ENCODE measurements at regions not wholly inside any gene's neighbourhood (a gene's known extent, or its start where the extent isn't known, plus 50 kb on each side); places are given as distances from the start of the nearest gene placed in this dataset.
"Not testable (repeated sequence)": the region's sequence is repeated elsewhere in the genome, so short reads cannot be mapped to it uniquely, and the experiment has no call there.

GRCh38 chr5:115751176-115751575 lies 65.3 kb downstream of the CDO1 start:
- no peak for DNase-seq (ENCODE audit: low spot score)

DNA sequence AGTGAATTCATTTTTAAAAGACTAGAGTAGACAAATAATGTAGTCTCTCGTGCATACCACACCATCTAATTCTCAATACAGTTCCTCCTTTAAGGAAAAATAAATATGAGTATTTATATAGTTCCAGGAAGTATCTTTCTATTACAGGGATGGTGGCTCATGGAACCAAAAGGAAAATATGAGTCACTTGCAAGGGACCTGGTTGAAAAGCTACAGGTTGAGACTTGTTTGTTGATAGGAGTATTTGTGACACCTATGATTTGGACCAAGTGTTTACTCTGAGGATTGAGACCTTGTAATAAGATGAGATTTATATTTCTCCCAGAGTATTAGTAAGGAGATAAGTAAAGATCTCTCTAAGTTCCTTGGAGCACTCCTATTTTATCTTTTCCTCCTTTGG lies 67.4 kb downstream of the CDO1 start:
- no peak for DNase-seq (ENCODE audit: low spot score)

GRCh38 chr5:115739245-115739644 lies 77.2 kb downstream of the CDO1 start:
- not testable (repeated sequence) for DNase-seq (ENCODE audit: low spot score)

DNA sequence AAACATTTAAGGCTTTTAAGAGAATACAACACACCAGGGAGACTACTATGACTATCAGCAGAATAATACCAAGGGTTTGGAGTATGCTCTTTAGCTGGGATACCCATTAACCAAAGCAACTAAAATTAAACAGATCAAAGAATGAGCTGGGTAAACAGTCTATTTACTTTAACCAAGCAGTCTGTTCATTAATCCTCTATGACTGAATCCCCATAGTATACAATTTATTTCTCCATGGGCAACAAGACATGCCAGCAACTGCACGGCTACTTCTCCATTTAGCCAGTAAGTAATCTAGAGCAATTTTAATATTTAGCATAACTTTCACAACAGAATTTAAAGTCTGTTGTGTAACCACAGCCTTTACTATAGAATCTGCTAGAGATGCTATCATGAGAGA lies 77.6 kb downstream of the CDO1 start:
- no peak for DNase-seq (ENCODE audit: low spot score)

DNA sequence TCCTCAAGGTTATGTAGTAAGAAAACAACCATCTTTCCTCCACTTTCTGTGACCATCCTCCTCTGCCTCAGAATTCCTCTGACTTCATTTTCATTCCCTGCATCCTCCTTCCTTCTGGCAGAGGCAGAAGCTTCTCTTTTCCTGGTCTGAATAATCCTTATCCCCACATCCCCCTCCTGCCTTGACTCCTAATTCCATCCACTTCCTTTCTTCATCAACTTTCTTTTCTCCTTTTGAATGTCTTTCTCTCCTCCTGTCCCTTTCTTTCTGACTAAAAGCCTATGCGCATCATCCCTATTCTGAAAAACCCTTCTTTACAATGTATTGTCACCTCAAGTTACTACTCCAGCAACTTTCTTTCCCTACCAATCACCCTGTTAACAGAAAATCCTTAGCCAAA lies 79.0 kb downstream of the CDO1 start:
- DNase-seq (ENCODE audit: low spot score), result no peak

DNA sequence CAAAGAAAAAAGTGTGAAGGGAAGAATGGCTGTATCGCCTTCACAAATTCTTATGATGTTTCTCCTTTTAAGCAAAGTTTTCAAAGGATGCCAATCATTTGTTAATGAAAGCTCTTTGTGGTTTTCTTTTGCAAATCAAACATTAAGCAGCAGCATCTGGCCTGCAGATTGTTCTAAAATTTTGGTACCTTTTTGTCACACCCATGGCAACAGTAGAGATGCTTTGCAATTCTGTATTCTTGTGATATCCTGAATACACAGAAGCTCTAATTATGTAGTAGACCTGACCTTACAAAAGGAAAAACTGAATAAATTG lies 79.8 kb downstream of the CDO1 start:
- no peak for DNase-seq (ENCODE audit: low spot score)

- DNase-seq (ENCODE audit: low spot score), result no peak
These were observed 80.3 kb downstream of the CDO1 start for GRCh38 chr5:115736004-115736689.

- DNase-seq (ENCODE audit: low spot score), result no peak
These were observed 81.1 kb downstream of the CDO1 start for GRCh38 chr5:115735108-115735998.

DNA sequence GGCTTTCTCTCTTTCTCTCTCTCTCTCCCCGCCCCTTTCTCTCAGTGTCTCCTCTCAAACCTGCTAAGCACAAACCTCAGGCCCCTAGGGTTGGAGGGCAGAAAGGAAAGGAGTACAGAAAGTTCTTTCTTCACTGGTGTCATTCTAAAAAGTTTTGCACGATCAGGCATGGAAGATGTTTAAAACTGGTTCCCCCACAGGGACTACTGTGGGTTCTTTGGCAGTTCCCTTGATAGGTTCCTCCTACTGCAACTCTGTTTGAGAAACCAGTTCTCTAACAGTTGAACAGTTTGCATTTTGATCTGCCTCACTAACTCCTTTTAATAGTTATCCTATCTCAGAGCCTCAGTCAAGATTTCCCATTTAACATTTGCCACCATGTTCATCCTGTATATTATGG lies 82.9 kb downstream of the CDO1 start:
- peak; percentile 10 for DNase-seq (ENCODE audit: low spot score)

DNA sequence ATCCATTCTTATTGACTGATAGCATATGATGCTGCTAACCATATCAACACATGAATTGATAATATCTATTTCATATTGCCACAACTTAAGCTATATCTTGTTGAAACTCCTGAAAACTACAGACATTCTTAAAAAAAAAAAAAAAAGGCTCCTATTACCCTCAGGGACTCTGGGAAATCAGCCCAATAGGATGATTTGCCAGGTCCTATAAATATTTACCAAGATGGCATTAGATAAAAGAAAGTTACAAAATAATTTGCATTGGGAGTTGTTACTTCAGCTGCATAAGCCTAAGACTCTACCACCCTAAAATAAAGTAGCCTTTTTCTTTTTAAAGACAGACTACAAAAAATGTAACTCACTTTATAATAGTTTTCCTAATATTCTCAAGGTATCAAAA lies 84.4 kb downstream of the CDO1 start:
- no peak for DNase-seq (ENCODE audit: low spot score)

DNA sequence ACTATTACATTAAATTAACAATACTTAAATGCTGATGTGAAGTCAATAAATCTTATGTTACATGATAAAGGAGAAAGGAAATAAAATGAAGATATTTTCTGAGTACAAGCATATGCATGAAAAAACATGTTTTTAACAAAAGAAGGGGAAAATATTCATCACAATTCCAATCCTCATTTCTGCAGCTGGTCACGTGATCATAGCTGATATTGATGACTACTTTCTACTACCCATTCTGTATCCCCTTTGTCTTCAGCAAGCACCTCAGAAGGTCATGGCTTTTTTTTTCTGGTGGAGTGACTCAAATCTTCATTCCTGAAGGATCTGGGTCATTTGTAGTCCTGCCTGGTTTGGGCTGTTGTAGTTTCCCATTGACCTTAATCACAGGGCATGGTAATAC lies 90.9 kb downstream of the CDO1 start:
- DNase-seq (ENCODE audit: low spot score), result no peak

DNA sequence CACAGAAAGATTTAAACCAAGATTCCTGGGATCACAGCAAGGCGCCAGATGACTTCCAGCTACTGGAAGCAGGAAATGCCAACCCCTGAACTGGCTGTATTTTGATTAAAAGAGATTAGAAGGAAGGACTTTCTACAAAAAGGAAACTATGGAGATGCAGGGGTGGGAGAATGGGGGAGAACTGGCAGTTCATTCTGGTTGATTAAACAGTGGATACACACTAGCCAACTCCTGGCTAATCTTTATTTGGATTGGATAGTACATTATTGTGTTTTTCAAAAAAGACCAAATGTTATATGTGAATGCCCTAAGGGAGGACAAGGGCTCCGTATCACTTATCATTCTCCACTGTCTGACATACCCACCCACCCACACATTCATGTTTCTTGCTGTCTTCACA lies 93.2 kb downstream of the CDO1 start:
- no peak for DNase-seq (ENCODE audit: low spot score)

DNA sequence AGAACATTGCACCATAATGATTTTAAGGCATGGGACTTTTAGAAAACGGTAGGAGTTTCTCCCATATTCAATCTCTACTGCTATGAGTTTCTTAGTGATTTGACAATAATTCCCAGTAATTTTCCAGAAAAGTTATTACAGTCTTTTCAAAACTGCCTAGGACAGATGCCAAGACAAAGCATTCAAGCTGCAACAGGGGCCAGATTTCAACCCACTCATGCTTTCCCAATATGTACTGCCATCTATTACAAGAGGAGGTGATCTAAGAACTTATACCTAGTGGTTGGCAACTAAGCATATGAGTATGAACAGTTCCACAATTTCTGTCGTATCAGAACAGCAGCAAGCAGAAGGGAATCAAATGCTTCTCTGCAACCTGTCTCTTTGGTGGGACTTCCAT lies 95.1 kb upstream of the TMED7 start:
- no peak for DNase-seq (ENCODE audit: low spot score)

DNA sequence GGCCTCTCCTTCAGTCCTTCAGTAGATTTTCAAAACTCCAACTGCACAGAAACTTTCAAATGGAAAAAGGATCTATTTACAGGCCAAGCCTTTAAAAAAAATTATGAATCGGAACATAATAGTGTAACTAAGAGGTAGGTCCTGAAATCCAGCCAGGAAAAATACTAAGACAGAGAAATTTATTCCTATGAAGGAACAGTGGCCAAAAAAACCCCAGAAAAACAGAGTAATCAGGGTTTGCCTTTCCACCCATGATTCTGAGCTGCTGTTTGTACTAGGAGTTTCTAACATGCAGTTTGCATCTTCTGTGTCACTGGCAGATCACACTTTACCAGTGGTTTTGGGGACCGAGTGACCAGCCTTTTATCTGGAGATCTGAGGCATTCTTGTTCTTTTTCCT lies 93.1 kb upstream of the TMED7 start:
- DNase-seq (ENCODE audit: low spot score), result no peak

- no peak for DNase-seq (ENCODE audit: low spot score)
These were observed 87.6 kb upstream of the TMED7 start for GRCh38 chr5:115713408-115713807.

DNA sequence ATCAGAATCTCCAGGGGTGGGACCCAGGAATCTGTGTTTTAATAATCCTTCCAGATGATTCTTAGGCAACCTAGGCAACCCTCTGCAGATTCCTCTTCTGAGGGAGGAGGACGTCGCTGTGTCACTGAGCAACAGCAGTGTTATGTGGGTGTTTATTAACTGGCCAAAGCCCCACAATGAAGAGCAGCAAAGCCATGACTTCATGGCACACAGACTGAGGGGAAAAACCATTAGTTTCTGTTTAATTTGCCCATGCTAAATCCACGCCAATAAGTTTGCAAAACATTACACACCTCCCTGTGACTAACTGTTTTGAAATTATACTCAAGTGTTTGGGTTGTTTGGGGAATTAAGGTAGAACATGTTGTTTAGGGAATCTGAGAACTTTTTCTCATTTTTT lies 83.7 kb upstream of the TMED7 start:
- DNase-seq (ENCODE audit: low spot score), result no peak

DNA sequence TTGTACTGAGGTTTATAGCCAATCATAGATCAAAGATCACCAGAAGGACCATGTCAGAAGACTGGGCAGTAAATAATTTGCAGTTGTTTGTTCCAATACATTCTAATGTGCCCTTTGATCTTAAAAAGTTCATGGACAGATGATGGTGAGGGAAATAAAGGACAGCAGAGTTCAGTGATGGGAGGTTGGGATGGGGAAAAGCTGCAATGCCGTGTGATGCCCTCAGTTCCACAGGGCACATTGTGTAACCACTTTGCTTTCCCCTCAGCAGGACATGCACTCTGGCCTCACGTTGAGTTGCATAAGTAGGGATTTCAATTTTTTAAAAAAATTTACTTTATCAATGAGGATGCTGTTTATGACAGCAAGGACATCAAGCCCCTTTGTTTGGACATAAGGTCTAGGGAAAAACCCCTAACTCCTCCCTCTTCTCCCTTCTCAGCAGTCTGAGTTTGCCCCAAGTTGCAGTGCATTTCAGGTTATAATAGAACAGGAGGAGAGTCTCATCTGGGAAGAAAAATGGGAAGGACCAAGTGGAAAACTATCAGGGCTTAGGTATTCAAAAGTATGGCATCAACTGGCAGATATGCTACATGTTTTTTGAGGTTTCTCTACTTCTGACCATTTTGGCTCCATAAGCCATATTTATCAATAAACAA lies 83.1 kb upstream of the TMED7 start:
- DNase-seq (ENCODE audit: low spot score), result no peak

DNA sequence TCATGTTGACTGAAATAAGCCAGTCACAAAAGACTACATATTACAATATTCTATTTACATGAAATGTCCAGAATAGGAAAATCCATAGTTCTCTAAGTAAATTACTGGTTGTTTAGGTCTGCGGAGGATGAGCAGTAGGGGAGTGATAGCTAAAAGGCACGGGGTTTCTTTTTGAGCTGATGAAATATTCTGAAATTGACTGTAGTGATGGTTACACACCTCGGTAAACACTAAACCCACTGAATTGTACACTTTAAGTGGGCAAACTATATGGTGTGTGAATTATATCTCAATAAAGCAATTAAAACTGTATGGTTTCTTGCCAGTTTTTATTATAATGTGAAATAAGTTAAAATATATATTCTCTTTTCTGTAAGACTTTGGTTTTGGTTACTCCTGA lies 77.7 kb upstream of the TMED7 start:
- DNase-seq (ENCODE audit: low spot score), result no peak

- DNase-seq (ENCODE audit: low spot score), result no peak
These were observed 76.2 kb upstream of the TMED7 start for GRCh38 chr5:115702025-115702424.

DNA sequence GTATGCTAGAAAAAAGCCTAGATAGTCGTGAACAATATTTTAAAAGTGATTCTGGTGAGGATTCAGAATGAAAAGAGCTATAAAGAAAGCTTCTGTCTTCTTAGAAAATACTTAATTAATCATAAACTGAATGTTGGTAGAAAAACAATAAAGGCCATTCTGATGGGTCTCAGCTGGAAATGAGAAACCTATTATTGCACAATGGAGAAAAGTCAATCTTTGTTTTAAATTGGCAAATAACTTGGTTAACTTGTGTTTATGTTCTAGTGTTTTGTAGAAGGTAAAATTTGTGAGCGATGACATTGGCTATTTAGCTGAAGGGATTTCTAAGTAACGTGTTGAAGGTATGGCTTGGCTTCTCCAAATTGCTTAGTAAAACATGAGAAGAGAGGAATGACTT lies 74.1 kb upstream of the TMED7 start:
- DNase-seq (ENCODE audit: low spot score), result no peak

DNA sequence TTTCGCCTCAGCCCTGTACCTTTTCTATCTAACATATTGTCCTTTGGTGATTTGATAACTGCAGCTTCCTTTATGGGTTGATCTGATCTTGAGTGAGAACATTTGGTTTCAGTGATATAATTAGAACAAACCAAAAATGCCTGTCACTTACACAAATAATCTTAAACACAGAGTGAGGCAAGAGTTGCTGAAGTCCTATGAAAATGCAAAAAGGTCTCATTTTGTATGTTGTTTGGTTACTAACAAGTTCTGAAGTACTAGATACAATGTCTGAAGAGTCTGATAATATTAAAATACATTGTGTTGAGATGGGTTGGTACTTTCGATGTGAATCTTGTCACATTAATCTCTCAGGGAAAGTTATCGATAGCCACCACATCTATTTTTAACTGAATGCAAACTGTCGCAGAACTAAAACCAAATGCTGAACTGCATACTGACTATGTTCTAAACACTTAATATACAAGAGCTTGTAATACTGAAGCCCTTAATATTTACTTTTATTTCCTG lies 70.4 kb upstream of the TMED7 start:
- no peak for DNase-seq (ENCODE audit: low spot score)

- no peak for DNase-seq (ENCODE audit: low spot score)
These were observed 69.6 kb upstream of the TMED7 start for GRCh38 chr5:115695310-115695880.

DNA sequence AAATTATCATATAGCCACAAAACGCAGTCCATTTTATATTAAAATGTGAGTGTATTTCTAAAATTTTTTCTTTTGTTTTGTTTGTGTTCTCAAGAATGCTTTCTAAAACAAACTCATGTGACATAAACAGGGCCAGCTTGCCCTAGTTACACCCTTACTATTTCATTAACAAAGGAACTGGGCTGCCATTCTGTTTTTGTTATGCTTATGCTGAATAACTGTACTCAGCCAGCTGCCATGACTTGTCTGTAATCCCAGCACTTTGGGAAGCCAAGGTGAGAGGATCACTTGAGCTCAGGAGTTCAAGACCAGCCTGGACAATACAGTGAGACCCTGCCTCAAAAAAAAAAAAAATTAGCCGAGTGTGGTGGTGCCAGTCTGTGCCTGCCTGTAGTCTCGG lies 66.0 kb upstream of the TMED7 start:
- DNase-seq (ENCODE audit: low spot score), result not testable (repeated sequence)

All from germinal center (tissue), 1 donor.